ENCODE measurements at regions not wholly inside any gene's neighbourhood (a gene's known extent, or its start where the extent isn't known, plus 50 kb on each side); places are given as distances from the start of the nearest gene placed in this dataset.

GRCh38 chr4:106816496-106816895, 219.6 kb downstream of the DKK2 start:
- TF ChIP-seq CTCF (conservative IDR thresholded peaks at IDR 0.05 in 1 of 2, IDR thresholded peaks at IDR 0.05 in 1 of 2; ENCODE audit: extremely low read depth in 1 of 2, insufficient read depth in 1 of 2, low read depth in 1 of 2, low read length in 2 of 2) (no peak), EZH2 (IDR thresholded peaks at IDR 0.05; ENCODE audit: borderline replicate concordance, low read length) (no peak)

Measured in mammary epithelial cell (primary cell).